ENCODE measurements at regions not wholly inside any gene's neighbourhood (a gene's known extent, or its start where the extent isn't known, plus 50 kb on each side); places are given as distances from the start of the nearest gene placed in this dataset.

DNA sequence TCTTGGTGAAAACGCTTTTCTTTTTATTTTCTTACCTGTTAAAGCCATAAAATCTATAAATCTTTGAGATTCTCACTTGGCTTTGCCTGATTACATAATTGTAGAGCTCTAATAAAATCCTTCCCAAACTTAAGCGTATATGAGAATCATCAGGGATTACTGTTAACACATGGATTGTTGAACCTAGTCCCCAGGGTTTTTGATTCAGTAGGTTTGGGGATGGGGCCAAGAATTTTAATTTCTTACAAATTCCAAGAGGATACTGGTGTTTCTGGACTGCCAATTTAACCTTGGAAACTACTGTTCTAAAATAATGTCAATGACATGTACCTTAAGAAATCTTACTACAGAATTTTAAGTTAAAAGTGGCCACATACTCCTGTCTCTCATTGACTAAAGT, 694.2 kb downstream of the BRINP3 start:
- TF ChIP-seq EZH2phosphoT487 (IDR thresholded peaks at IDR 0.05; ENCODE audit: borderline replicate concordance, low read depth, low read length), result no peak
- TF ChIP-seq, protein P1, sequence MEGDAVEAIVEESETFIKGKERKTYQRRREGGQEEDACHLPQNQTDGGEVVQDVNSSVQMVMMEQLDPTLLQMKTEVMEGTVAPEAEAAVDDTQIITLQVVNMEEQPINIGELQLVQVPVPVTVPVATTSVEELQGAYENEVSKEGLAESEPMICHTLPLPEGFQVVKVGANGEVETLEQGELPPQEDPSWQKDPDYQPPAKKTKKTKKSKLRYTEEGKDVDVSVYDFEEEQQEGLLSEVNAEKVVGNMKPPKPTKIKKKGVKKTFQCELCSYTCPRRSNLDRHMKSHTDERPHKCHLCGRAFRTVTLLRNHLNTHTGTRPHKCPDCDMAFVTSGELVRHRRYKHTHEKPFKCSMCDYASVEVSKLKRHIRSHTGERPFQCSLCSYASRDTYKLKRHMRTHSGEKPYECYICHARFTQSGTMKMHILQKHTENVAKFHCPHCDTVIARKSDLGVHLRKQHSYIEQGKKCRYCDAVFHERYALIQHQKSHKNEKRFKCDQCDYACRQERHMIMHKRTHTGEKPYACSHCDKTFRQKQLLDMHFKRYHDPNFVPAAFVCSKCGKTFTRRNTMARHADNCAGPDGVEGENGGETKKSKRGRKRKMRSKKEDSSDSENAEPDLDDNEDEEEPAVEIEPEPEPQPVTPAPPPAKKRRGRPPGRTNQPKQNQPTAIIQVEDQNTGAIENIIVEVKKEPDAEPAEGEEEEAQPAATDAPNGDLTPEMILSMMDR (conservative IDR thresholded peaks at IDR 0.05; ENCODE audit: low read length), result no peak

Data from OCI-LY7 (cell line).